NCI-H460 (cell line): ENCODE measurements at regions not wholly inside any gene's neighbourhood (a gene's known extent, or its start where the extent isn't known, plus 50 kb on each side); places are given as distances from the start of the nearest gene placed in this dataset.
"Not testable (repeated sequence)": the region's sequence is repeated elsewhere in the genome, so short reads cannot be mapped to it uniquely, and the experiment has no call there.

Experiments used
- DNase-seq: peaks from one replicate; pipeline ENCODE4 v3.0.0-alpha.2; 2016; ENCODE audit warnings: low read depth; ENCODE audit errors: extremely low read depth

DNA sequence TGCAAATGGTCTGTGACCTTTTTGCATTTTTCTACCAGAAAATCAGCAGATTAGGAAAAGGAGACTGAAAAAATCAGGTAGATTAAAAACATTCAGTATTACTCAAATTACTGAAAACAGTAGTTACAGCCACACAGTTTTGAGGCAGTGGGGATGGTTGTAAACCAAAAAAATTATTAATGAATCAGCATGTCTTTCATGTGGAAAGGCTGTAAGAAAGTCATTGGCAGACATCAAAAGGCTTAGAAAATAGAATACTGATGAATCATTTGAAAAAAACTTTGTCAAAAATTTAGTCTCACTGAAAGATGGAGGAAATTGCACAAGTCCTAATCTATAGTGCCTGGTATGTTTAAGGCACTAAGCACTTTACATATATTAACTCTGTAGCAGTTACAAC lies 133.9 kb upstream of the GCFC2 start:
- DNase-seq = no peak

DNA sequence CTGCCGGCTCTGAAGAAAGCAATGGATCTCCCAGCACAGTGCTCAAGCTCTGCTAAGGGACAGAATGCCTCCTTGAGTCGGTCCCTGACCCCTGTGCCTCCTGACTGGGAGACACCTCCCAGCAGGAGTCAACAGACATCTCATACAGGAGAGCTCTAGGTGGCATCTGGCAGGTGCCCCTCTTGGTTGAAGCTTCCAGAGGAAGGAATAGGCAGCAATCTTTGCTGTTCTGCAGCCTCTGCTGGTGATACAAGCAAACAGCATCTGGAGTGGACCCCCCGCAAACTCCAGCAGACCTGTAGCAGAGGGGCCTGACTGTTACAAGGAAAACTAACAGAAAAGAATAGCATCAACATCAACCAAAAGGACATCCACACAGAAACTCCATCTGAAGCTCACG lies 123.9 kb upstream of the GCFC2 start:
- not testable (repeated sequence) for DNase-seq

DNA sequence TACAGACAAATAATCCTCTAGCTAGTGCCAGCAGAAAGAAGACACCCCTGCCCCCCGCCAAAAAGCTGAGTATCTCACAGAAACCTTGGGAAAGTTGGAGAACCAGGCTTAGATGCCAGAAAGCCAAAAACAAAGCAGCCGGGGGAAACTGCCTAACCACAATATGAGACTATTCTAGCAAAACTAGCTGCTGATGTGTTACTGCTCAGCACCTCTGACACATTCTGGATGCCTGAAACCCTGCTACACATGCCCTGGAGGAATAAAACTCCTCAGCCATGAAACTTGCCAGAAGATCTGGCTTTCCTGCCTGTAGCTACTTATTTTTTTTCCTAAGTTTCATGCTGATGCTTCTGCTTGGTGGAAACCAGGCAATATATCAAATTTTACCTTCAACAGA lies 122.7 kb upstream of the GCFC2 start:
- no peak for DNase-seq

DNA sequence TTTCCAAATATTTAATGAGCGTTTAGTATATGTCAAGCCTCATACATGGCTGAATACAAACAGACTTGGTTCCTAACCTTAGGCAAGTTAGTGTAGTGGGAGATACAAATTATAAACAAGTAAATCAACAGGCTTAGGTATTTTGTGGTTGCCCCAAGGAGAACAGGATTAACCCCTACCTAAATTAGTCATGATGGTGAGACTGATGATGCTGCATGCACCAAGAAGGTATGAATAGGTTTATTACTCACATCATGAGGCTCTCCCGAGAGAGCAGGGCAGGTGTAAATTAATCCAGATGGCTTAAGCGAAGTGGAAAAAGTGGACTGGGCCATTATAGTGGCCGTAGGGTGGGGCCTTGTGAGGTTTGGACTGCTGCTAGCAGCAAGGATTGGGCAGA lies 118.1 kb upstream of the GCFC2 start:
- no peak for DNase-seq

DNA sequence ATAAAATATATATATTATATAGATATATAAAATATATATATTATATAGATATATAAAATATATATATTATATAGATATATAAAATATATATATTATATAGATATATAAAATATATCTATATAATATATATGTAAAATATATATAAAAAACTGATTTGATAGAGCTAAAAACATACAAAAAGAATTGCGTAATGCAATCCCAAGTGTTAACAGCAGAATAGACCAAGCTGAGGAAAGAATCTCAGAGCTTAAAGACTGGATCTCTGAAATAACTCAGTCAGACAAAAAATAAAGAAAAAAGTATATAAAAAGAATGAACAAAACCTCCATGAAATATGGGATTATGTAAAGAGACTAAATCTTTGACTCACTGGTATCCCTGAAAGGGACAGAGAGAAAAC lies 112.8 kb upstream of the GCFC2 start:
- DNase-seq = not testable (repeated sequence)

DNA sequence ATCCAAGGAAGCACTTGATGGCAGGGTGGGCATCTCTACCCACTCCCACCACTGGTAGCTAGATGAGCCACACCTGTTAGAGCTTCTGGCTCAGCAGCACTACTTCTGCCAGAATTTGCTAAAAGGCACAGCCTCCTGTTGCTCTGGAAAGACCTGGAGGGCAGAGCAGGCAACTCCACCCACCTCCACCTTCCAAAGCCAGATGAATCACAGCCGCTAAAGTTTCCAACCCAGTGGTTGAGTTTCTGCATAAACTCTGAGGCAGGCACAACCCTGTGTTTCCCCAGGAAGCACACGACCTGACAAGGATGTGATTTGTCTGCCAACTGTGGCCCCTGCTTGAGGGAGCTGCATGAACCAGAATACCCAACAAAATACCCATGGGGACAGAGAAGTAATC lies 111.6 kb upstream of the GCFC2 start:
- DNase-seq = no peak

DNA sequence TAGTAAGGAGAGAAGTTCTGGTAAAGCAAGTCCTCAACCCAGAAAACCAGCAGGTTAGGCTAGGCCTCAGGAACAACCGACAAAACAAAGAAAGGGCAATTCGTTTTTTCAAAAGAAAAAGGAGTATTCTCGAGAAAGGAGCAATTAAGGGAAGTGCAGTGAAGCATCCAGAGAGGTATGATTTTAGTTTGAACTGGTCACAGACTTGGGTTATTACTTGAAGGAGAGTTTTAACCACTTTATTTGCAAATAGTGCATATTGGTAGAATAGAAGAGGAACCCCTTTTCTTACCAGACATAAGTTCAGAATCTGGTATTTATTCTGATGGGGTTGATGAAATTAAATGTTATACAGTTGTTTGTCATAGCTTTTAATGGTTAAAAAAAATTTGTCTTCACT lies 110.0 kb upstream of the GCFC2 start:
- no peak for DNase-seq

DNA sequence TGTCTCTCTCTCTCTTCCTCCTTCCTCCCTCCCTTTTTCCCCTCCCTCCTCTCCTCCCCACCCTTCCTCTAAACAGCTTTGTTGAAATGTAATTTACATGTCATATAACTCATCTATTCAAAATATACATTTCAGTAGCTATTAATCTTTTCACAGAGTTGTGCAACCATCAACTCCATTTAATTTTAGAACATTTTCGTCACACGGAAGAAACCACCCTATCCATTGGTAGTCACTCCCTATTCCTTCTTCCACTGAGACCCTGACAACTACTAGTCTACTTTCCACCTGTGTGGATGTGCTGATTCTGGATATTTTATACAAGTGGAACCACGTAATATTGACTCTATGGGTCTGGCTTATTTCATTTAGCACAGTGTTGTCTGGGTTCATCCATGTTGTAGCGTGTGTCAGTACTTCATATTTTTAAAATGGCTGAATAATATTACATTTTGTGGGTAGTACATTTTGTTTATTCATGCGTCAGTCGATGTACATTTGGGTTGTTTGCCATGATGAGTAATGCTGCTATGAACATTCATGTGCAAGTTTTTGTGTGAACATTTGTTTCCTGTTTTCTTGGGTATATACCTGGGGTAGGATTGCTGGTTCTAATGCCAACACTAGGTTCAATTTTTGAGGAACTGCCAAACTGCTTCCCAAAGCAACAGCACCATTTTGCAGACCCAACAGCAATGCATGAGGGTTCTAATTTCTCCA lies 100.1 kb upstream of the GCFC2 start:
- no peak for DNase-seq

DNA sequence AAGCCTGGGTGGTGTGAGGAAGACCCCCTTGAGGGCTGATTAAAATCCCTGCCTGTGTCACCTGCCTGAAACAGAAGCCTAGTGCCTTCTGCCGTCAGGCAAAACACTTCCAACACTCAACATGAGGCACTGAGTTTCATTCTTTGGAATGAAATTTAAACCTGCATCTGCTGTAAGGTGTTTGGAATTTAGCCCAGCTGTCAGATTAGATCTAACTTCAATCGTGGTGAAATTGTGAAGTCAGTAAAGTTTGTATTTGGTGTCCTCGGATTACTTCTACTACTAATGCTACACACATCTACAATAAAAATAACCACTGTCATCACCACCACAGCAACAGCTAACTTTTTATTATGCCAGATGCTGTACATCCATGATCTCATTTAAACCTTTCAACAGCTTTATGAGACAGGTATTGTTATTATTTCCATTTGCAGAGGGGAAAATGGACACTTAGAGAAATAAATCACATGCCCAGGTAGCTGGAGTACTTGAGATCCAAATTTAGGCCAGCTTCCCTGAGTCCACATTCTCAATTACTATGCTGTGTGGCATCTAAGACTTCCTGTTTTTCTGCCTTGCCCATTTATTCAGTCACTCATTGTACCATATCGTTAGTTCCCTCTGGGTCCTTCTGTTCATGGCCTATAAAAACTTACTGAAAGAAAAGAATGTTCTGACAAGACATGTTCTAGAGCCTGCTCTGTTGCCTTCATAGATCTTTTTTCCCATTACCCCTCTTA lies 98.2 kb upstream of the GCFC2 start:
- DNase-seq = no peak

DNA sequence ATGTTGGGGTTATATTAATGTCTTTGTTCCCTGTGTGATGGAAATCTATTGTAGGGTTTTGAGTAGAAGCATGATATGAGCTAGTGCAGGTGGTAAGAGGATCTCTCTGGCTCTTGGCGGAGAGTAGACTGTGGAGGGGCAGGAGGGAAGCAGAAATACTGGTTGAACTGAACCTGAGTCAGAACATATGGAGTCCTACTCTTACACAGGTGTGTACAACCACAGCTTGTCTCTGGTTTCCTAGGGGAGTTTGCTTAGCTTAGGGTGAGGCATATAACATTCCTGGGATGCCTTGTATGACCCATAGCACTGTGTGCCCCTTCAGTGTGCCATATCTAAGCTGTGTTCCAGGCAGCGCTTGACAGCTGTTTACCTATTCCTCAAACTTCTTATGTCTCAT lies 97.3 kb upstream of the GCFC2 start:
- DNase-seq = no peak

DNA sequence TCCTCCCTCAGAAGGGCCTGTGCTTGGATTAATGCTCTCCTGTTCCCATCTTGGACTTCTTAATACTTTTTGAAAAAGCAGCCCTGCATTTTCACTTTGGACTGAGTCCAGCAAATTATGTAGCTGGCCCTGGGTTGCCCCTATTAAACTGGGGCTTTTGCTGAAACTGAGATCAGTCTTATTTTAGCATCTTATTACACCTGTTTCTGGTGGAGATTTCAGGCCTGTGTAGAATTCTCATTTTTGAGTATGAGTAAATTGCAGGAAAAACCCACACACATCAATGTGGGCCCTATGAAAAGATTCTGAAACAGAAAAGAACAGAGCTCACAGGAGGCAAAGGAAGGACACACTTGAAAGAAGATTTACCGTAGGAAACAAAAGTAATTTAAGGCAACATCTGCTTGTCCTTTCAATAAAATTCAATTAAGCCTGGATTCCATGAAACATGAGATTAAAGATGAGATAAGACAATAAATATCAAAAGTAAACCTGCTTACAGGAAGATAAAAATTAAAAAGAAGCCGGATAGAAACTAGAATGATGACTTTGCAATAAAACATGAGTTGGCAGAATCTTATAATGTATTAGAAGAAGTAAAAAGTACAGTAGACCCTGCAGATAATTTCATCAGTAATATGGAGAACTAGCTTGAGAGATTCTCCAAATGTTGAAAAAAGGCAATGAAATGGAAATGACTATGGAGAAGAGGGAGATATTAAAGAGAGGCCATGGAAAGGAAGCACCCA lies 90.7 kb upstream of the GCFC2 start:
- DNase-seq = no peak

DNA sequence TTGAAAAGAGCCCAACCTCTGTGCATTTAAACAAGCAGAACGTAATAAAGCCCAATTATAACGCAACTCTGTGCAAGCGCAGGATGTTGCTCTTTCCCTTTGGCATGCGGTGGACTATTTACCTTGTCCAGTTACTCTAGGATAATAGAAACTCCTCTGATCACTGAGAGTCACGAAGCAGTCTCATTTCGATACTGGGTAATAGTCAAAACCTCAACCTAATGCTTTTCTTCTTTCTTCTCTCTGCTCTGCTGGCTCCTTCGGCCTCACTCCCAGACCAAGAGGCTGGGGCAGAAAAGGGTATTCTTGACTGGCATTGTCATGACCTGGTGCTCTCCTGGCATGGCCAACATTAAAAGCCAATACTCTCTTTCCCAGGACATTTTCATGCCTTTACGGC lies 89.7 kb upstream of the GCFC2 start:
- no peak for DNase-seq

DNA sequence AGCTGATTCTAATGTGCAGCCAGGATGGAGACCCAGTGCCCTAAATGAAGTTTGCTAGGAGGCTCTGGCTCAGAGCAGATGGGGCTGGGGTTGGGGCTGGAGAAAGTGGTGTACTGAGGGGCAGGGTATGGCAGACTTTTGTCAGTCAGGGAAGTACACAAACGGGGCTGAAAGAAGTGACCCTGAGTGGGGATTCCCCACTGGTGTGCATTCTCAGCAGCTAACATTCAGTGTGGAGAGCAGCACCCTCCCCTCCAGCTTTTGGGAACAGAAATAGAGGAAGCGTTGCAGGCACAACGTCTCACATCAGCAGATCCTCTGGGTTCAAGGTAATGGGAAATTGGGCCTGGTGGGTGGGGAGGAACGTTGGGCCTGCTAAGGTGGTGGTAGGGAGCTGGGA lies 89.1 kb upstream of the GCFC2 start:
- DNase-seq = no peak

DNA sequence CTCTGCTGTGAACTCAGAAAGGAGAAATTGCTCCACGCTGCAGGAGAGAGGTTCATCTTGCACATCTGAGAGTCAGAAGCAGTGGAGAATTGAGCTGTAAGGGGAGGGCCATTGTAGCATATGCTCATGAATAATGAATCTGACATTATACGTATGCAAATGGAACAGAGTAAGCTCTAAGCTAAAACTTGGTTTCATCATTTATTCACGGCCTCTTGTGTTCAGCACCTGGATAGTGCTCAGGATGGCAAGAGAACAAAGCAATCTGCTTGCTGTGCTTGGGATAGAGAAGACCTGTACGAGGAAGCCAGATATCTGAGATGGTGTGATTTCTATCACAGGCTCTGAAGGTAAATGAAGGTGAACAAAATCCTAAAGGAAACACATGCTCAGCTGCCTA lies 87.9 kb upstream of the GCFC2 start:
- DNase-seq = no peak

DNA sequence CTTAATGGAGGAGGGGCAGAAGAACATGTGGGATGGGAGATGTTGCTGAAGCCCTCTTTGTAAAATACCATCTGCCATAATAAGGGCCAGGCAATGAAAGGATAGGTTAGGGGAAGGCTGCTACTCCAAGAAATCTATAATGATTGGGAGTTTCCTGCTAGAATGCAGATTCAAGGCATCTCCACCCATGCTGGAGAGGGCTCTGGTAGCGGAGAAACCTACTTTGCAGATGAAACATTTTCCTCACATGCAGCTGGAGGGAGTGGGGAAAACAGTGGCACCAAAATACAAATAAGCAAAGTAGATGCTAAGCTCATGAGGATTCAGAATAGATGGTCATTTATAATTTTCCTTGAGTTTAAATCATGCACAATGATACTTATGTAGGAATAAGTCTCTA lies 82.3 kb upstream of the GCFC2 start:
- no peak for DNase-seq

DNA sequence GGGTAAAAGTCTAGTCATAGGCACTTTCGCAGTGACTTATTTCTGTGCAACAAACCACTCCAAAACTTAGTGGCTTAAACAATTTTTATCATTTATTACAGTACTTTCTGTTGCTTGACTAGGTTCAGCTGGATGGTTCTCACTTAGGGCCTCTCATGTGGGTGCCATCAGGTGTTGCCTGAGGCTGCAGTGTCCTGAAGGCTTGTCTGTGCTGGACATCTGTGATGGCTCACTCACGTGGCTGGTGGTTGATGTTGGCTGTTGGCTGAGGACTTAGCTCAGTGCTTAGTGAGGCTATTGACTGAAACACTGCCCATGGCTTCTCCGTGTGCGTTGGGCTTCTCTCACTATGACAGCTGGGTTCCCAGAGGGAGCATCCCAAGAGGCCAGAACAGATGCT lies 81.4 kb upstream of the GCFC2 start:
- no peak for DNase-seq

DNA sequence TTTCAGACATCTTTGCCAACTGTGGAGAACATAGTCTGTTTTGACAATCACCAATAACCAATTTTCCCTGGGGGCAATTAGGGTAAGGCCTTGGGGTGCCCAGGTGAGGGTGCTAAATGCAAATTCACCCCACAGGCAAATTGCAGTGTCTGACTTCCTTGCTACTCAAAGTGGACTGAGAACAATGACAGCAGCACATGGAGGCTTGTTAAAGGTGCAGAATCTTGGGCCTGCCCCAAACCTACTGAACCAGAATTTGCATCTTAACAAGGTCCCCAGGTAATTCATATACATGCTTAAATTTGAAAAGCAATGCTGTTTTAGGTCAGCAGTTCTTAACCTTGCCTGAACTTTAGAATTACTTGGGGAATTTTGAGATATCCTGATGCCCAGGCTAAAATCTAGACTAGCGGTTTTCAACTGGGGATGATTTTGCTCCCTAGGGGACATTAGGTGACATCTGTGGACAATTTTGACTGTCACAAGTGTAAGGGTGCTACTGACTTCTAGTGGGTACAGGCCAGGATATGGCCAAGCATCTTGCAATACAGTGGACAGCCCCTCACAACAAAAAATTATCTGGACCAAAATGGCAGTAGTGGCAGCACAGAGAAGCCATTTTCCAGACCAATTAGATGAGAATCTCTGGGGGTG lies 80.2 kb upstream of the GCFC2 start:
- no peak for DNase-seq

DNA sequence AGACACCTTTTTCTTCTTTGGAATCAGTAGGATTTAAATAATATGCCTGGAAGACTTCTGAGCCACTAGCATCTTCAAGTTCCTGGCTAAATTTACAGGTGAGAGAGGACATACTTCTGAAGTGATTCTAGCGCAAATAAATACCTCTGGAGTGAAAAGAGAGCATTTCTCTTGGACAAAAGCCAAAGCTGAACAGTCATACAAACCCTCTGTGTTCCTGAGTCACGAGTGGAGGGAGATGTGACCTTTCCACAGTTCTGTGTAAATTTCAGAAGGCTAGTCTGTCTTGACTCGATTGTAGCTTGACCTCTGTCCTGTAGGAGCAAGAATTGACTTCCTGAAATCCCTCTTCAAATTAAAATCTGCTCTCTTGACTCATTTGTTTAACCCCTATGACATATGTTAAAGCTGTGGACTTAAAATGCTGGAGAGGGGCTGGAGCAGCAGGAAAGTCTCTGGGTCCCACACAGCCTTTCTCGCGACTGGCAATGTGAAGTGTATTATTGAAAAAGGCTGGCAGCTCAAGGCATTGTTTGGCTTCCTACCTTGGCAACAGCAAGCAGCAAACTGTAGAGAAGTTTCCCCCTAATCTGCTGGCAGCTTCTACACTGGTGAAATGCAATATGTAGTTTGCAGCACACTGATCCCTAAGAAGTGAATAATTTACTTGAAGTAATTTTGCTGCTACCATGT lies 79.6 kb upstream of the GCFC2 start:
- DNase-seq = no peak

DNA sequence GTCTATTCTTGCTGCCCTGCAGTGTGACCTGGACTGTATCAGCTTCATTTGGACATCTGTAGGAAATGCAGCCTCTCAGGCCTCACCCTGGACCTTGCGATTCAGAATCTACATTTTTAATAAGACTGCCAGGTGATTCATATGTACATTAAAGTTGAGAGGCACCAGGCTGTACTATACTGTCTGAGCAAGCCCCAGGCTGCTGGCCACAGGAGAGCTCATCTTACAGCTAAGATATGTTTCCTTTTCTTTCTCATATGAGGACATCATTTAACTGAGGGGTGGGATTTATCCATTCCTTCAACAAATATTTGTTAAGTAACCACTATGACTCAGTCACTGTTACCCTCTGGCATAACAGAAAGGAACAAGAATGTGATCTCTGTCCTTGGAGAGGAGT lies 78.2 kb upstream of the GCFC2 start:
- no peak for DNase-seq

DNA sequence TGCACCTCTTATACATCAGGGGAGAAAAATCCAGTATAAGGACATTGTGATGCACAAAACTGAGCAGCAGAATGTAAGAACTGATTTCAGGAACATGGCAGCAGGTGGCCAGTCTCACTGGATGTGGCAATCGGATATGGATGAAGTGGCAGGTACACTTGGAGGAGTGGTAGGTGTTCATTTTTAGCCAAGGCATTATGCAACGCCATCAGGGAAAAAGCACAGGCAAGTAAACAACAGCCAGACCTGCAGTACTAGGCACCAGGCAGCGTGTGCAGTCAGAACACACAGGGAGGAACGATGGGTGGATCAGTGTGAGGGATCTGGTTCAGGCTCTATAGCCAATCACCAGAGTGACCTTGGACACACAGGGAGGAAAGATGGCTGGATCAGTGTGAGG lies 77.4 kb upstream of the GCFC2 start:
- no peak for DNase-seq
